ENCODE measurements at regions not wholly inside any gene's neighbourhood (a gene's known extent, or its start where the extent isn't known, plus 50 kb on each side); places are given as distances from the start of the nearest gene placed in this dataset.

DNA sequence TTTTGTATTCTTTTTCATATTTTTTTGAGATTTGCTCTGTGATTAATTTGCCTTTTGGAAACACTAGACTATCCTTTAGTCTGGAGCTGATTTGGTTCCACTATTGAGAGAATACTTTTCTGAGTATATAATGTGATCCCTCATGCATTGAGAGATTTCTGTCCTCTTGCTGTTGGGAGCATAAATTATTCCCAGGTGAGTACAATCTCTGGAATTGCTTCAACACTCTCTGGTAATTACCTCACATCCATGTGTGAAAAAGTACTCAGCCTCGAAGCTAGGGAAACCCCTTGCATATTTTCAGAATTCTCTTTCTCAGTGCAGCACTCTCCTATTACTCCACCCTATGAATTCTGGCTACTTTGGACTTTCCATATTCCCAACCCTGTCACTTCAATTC is 550.0 kb downstream of the RAPGEF2 start:
- no peaks in the 10 kb centered on the region for H3K9me3 ChIP-seq (ENCODE audit: control insufficient read depth, insufficient read depth, low read depth, low read length)
- TF ChIP-seq, protein P1, sequence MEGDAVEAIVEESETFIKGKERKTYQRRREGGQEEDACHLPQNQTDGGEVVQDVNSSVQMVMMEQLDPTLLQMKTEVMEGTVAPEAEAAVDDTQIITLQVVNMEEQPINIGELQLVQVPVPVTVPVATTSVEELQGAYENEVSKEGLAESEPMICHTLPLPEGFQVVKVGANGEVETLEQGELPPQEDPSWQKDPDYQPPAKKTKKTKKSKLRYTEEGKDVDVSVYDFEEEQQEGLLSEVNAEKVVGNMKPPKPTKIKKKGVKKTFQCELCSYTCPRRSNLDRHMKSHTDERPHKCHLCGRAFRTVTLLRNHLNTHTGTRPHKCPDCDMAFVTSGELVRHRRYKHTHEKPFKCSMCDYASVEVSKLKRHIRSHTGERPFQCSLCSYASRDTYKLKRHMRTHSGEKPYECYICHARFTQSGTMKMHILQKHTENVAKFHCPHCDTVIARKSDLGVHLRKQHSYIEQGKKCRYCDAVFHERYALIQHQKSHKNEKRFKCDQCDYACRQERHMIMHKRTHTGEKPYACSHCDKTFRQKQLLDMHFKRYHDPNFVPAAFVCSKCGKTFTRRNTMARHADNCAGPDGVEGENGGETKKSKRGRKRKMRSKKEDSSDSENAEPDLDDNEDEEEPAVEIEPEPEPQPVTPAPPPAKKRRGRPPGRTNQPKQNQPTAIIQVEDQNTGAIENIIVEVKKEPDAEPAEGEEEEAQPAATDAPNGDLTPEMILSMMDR (conservative IDR thresholded peaks at IDR 0.05 in 1 of 2, IDR thresholded peaks at IDR 0.05 in 1 of 2; ENCODE audit: low read depth in 1 of 2, low read length in 2 of 2): no peak
- H3K27me3 ChIP-seq (ENCODE audit: control insufficient read depth, insufficient read depth, low read length): no peaks in the 10 kb centered on the region
- no peak for DNase-seq (ENCODE audit: low read depth in 2 of 2)
- H3K4me1 ChIP-seq (ENCODE audit: control insufficient read depth, extremely low read depth, insufficient read depth, low read length): no peaks in the 10 kb centered on the region
- H4K20me1 ChIP-seq (ENCODE audit: control insufficient read depth, extremely low read depth, insufficient read depth, low read length): no peaks in the 10 kb centered on the region
- H3K36me3 ChIP-seq (ENCODE audit: control insufficient read depth, insufficient read depth, low read length): no peaks in the 10 kb centered on the region
- H3K9ac ChIP-seq (ENCODE audit: insufficient read depth, low read length): no peak overlapping the region
- H3K27ac ChIP-seq (ENCODE audit: insufficient read depth, low read length): no peak overlapping the region
- H2AFZ ChIP-seq (ENCODE audit: low read length): no peak overlapping the region
- H3K4me3 ChIP-seq (replicated peaks in 1 of 4; ENCODE audit: control extremely low read depth in 1 of 4, insufficient read depth in 1 of 4, low read depth in 3 of 4, low read length in 4 of 4): no peak overlapping the region
- H3K4me2 ChIP-seq (ENCODE audit: extremely low read depth, insufficient read depth, low read length): no peak overlapping the region
- no peaks in the 10 kb centered on the region for H3K79me2 ChIP-seq (ENCODE audit: control insufficient read depth, insufficient read depth, low read length)

DNA sequence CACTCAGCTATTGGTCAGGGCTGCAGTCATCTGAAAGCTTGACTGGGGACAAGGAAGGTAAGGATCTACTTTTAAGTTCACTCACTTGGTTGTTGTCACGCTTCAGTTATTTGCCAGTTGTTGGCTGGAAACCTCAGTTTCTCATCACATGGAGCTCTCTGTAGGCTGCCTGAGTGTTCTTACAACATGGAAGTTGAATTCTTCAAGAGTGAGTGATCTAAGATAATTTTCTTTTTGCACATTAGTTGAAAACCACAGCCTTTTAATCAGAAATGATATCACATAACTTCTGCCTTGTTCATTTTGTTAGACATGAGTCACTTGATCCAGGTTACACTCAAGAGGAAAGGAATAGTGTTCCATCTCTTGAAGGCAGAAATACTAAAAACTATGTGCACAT is 552.7 kb downstream of the RAPGEF2 start:
- no peaks in the 10 kb centered on the region for H3K9me3 ChIP-seq (ENCODE audit: control insufficient read depth, insufficient read depth, low read depth, low read length)

DNA sequence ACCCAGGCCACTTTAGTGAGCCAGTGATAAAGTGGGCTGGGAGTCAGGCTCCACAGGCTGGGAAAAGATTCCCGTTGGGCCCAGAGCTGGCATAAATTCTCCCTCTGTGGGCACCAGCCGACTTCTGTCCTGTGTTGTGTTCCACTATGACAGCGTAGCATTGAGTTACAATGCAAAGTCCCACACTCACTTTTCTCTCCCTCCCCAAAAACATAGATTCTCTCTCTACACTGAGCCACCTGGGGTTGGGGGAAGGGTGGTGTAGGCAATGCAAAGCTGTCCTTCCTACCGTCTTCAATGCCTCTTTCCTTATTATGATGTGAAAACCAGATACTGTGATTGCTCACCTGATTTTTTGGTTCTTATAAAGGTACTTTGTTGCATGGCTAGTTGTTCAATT is 566.2 kb downstream of the RAPGEF2 start:
- Histone ChIP-seq H3K4me2 (ENCODE audit: extremely low read depth, insufficient read depth, low read length) (no peak overlapping the region), H3K9ac (ENCODE audit: insufficient read depth, low read length) (no peak overlapping the region), H4K20me1 (ENCODE audit: control insufficient read depth, extremely low read depth, insufficient read depth, low read length) (no peaks in the 10 kb centered on the region), H3K27ac (ENCODE audit: insufficient read depth, low read length) (no peak overlapping the region), H2AFZ (ENCODE audit: low read length) (no peak overlapping the region), H3K4me1 (ENCODE audit: control insufficient read depth, extremely low read depth, insufficient read depth, low read length) (no peaks in the 10 kb centered on the region), H3K4me3 (replicated peaks in 1 of 4; ENCODE audit: control extremely low read depth in 1 of 4, insufficient read depth in 1 of 4, low read depth in 3 of 4, low read length in 4 of 4) (no peak overlapping the region), H3K79me2 (ENCODE audit: control insufficient read depth, insufficient read depth, low read length) (no peaks in the 10 kb centered on the region), H3K27me3 (ENCODE audit: control insufficient read depth, insufficient read depth, low read length) (no peaks in the 10 kb centered on the region), H3K9me3 (ENCODE audit: control insufficient read depth, insufficient read depth, low read depth, low read length) (no peaks in the 10 kb centered on the region), H3K36me3 (ENCODE audit: control insufficient read depth, insufficient read depth, low read length) (no peaks in the 10 kb centered on the region)
- TF ChIP-seq, protein P1 (conservative IDR thresholded peaks at IDR 0.05 in 1 of 2, IDR thresholded peaks at IDR 0.05 in 1 of 2; ENCODE audit: low read depth in 1 of 2, low read length in 2 of 2): no peak
- no peak for TF ChIP-seq EZH2 (IDR thresholded peaks at IDR 0.05; ENCODE audit: low read length, missing control alignments)
- no peak for DNase-seq (ENCODE audit: low read depth in 2 of 2)

More for the DNA sequence above, 552.7 kb downstream of the RAPGEF2 start:
- no peaks in the 10 kb centered on the region for H3K27me3 ChIP-seq (ENCODE audit: control insufficient read depth, insufficient read depth, low read length)
- H3K4me1 ChIP-seq (ENCODE audit: control insufficient read depth, extremely low read depth, insufficient read depth, low read length): no peaks in the 10 kb centered on the region
- no peaks in the 10 kb centered on the region for H3K79me2 ChIP-seq (ENCODE audit: control insufficient read depth, insufficient read depth, low read length)
- no peak overlapping the region for H3K9ac ChIP-seq (ENCODE audit: insufficient read depth, low read length)
- H4K20me1 ChIP-seq (ENCODE audit: control insufficient read depth, extremely low read depth, insufficient read depth, low read length): no peaks in the 10 kb centered on the region
- no peak overlapping the region for H3K4me2 ChIP-seq (ENCODE audit: extremely low read depth, insufficient read depth, low read length)
- H2AFZ ChIP-seq (ENCODE audit: low read length): no peak overlapping the region
- DNase-seq (ENCODE audit: low read depth in 2 of 2): peak in 1 of 2 donors; percentile 99
- no peak overlapping the region for H3K27ac ChIP-seq (ENCODE audit: insufficient read depth, low read length)
- H3K36me3 ChIP-seq (ENCODE audit: control insufficient read depth, insufficient read depth, low read length): no peaks in the 10 kb centered on the region
- TF ChIP-seq, protein P1 (conservative IDR thresholded peaks at IDR 0.05 in 1 of 2, IDR thresholded peaks at IDR 0.05 in 1 of 2; ENCODE audit: low read depth in 1 of 2, low read length in 2 of 2): no peak
- TF ChIP-seq EZH2 (IDR thresholded peaks at IDR 0.05; ENCODE audit: low read length, missing control alignments): no peak
- H3K4me3 ChIP-seq (replicated peaks in 1 of 4; ENCODE audit: control extremely low read depth in 1 of 4, insufficient read depth in 1 of 4, low read depth in 3 of 4, low read length in 4 of 4): no peak overlapping the region

Data from fibroblast of lung (primary cell).